GM23338 (cell line): ENCODE measurements at regions not wholly inside any gene's neighbourhood (a gene's known extent, or its start where the extent isn't known, plus 50 kb on each side); places are given as distances from the start of the nearest gene placed in this dataset.

Experiments
- CREB1 ChIP-seq: fragments of 250-450 bp; sonication (Bioruptor Pico); IDR thresholded peaks from 2 replicates; pipeline ENCODE4 v1.5.0; 2020; ENCODE audit warnings: low read depth, mild to moderate bottlenecking, moderate library complexity
- ETS1 ChIP-seq: IDR thresholded peaks from 2 replicates; pipeline ENCODE4 v1.6.1; 2016; ENCODE audit warnings: antibody characterized with exemption
- EZH2 ChIP-seq: fragments of 200-600 bp; sonication (generic); IDR thresholded peaks from one replicate; pipeline ENCODE4 v1.8.0; 2017; ENCODE audit warnings: antibody characterized with exemption, mild to moderate bottlenecking, low read depth; ENCODE audit not compliant: unreplicated experiment
- EZH2phosphoT487 ChIP-seq: fragments of 200-600 bp; sonication (generic); IDR thresholded peaks from one replicate; pipeline ENCODE4 v1.8.1; 2018; ENCODE audit warnings: antibody characterized with exemption; ENCODE audit not compliant: unreplicated experiment
- JUNB ChIP-seq: IDR thresholded peaks from one replicate; pipeline ENCODE4 v1.6.1; 2016; ENCODE audit warnings: antibody characterized with exemption; ENCODE audit not compliant: unreplicated experiment
- NANOG ChIP-seq: IDR thresholded peaks from 2 replicates; pipeline ENCODE4 v1.6.1; 2016; ENCODE audit warnings: antibody characterized with exemption, borderline replicate concordance
- POLR2AphosphoS5 ChIP-seq: IDR thresholded peaks from 2 replicates; pipeline ENCODE4 v1.6.1; 2016; ENCODE audit warnings: antibody characterized with exemption, low read depth
- ZNF114 ChIP-seq: fragments of 250-450 bp; sonication (Bioruptor Pico); IDR thresholded peaks from 2 replicates; pipeline ENCODE4 v1.5.0; 2020; ENCODE audit warnings: mild to moderate bottlenecking, moderate library complexity
- ZNF331 ChIP-seq: fragments of 250-450 bp; sonication (Bioruptor Pico); IDR thresholded peaks from 2 replicates; pipeline ENCODE4 v1.5.0; 2020; ENCODE audit warnings: low read depth, mild to moderate bottlenecking, moderate library complexity
- ZNF462 ChIP-seq: fragments of 250-450 bp; sonication (Bioruptor Pico); IDR thresholded peaks from 2 replicates; pipeline ENCODE4 v1.5.0; 2020; ENCODE audit warnings: mild to moderate bottlenecking, moderate library complexity
- TF ChIP-seq, protein P1 (sequence below), 2 experiments: fragments of 200-600 bp in 1 of 2; sonication (generic) in 1 of 2; conservative IDR thresholded peaks; 2 replicates each; pipeline versions ENCODE4 v1.5.1 to v1.6.1; 2016 to 2017; ENCODE audit warnings: antibody characterized with exemption in 2 of 2, low read depth in 2 of 2, mild to moderate bottlenecking in 2 of 2, moderate library complexity in 1 of 2
- TF ChIP-seq, protein P2 (sequence below): IDR thresholded peaks from one replicate; pipeline ENCODE4 v1.6.1; 2018; ENCODE audit warnings: antibody characterized with exemption; ENCODE audit not compliant: unreplicated experiment

GRCh38 chr6:100209323-100210136, 215.5 kb upstream of the MCHR2 start:
- TF ChIP-seq, protein P1, sequence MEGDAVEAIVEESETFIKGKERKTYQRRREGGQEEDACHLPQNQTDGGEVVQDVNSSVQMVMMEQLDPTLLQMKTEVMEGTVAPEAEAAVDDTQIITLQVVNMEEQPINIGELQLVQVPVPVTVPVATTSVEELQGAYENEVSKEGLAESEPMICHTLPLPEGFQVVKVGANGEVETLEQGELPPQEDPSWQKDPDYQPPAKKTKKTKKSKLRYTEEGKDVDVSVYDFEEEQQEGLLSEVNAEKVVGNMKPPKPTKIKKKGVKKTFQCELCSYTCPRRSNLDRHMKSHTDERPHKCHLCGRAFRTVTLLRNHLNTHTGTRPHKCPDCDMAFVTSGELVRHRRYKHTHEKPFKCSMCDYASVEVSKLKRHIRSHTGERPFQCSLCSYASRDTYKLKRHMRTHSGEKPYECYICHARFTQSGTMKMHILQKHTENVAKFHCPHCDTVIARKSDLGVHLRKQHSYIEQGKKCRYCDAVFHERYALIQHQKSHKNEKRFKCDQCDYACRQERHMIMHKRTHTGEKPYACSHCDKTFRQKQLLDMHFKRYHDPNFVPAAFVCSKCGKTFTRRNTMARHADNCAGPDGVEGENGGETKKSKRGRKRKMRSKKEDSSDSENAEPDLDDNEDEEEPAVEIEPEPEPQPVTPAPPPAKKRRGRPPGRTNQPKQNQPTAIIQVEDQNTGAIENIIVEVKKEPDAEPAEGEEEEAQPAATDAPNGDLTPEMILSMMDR (conservative IDR thresholded peaks at IDR 0.05; ENCODE audit: low read depth in 2 of 2) = no peak
- TF ChIP-seq POLR2AphosphoS5 (no peak), EZH2 (no peak), EZH2phosphoT487 (no peak), CREB1 (CRISPR knock-in tag) (no peak), ZNF114 (no peak), NANOG (no peak), ZNF462 (CRISPR knock-in tag) (no peak), ETS1 (no peak), ZNF331 (CRISPR knock-in tag) (no peak), JUNB (no peak)
- TF ChIP-seq, protein P2, sequence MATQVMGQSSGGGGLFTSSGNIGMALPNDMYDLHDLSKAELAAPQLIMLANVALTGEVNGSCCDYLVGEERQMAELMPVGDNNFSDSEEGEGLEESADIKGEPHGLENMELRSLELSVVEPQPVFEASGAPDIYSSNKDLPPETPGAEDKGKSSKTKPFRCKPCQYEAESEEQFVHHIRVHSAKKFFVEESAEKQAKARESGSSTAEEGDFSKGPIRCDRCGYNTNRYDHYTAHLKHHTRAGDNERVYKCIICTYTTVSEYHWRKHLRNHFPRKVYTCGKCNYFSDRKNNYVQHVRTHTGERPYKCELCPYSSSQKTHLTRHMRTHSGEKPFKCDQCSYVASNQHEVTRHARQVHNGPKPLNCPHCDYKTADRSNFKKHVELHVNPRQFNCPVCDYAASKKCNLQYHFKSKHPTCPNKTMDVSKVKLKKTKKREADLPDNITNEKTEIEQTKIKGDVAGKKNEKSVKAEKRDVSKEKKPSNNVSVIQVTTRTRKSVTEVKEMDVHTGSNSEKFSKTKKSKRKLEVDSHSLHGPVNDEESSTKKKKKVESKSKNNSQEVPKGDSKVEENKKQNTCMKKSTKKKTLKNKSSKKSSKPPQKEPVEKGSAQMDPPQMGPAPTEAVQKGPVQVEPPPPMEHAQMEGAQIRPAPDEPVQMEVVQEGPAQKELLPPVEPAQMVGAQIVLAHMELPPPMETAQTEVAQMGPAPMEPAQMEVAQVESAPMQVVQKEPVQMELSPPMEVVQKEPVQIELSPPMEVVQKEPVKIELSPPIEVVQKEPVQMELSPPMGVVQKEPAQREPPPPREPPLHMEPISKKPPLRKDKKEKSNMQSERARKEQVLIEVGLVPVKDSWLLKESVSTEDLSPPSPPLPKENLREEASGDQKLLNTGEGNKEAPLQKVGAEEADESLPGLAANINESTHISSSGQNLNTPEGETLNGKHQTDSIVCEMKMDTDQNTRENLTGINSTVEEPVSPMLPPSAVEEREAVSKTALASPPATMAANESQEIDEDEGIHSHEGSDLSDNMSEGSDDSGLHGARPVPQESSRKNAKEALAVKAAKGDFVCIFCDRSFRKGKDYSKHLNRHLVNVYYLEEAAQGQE = no peak
